Gastrocnemius medialis (tissue), 4 donors: ENCODE measurements at regions not wholly inside any gene's neighbourhood (a gene's known extent, or its start where the extent isn't known, plus 50 kb on each side); places are given as distances from the start of the nearest gene placed in this dataset.

ENCODE experiments used
- ATAC-seq, 2 donors: fragments of 150-250 bp; one replicate each; pipeline ENCODE4 v1.9.1; 2016
- DNase-seq, 2 donors: peaks; one replicate each; pipeline ENCODE4 v3.0.0-alpha.2; 2019
- H3K27ac ChIP-seq, 4 donors: fragments of 200-600 bp; sonication (generic); 1 replicate in 1 of 4; 2 replicates in 3 of 4; pipeline ENCODE4 v1.5.1; 2016 to 2018; ENCODE audit warnings: mild to moderate bottlenecking in 2 of 4, moderate library complexity in 1 of 4
- H3K27me3 ChIP-seq, 3 donors: fragments of 200-600 bp; sonication (generic) in 2 of 3; 1 replicate in 1 of 3; 2 replicates in 2 of 3; pipeline versions ENCODE4 v1.5.1 to v1.6.0; 2016 to 2019; ENCODE audit warnings: mild to moderate bottlenecking in 1 of 3, moderate library complexity in 1 of 3
- H3K36me3 ChIP-seq, 2 donors: fragments of 200-600 bp; sonication (generic) in 1 of 2; one replicate each; pipeline ENCODE4 v1.5.1; 2017 to 2018
- H3K4me1 ChIP-seq, 2 donors: fragments of 200-600 bp; sonication (generic) in 1 of 2; one replicate each; pipeline ENCODE4 v1.5.1; 2016 to 2017; ENCODE audit warnings: mild to moderate bottlenecking in 2 of 2
- H3K4me3 ChIP-seq, 4 donors: fragments of 200-600 bp; sonication (generic) in 3 of 4; 1 replicate in 1 of 4; 2 replicates in 3 of 4; pipeline ENCODE4 v1.5.1; 2016 to 2019; ENCODE audit warnings: mild to moderate bottlenecking in 2 of 4
- H3K9me3 ChIP-seq, 3 donors: fragments of 200-600 bp; sonication (generic) in 2 of 3; 1 replicate in 1 of 3; 2 replicates in 2 of 3; pipeline ENCODE4 v1.5.1; 2016 to 2019
- POLR2A ChIP-seq, 2 donors: fragments of 450-650 bp; IDR thresholded peaks; one replicate each; pipeline ENCODE4 v1.6.1; 2017; ENCODE audit warnings: antibody characterized with exemption in 2 of 2, mild to moderate bottlenecking in 2 of 2, moderate library complexity in 2 of 2
- in situ Hi-C, 4 donors: fragments of 200-750 bp; cut with MboI; loops; one replicate each; pipeline versions ENCODE4 v1.15.0 to v1.8.0; 2017; ENCODE audit warnings: low sequenced_read_pairs in 4 of 4
- intact Hi-C: fragments of 100-400 bp; cut with DNase I; formaldehyde crosslinking; loops from one replicate; pipeline ENCODE4 v1.15.1; 2023; ENCODE audit warnings: low total_unique reads
- TF ChIP-seq, protein P1 (sequence below), 5 experiments: fragments of 450-650 bp in 3 of 5; fragments of 200-600 bp in 2 of 5; sonication (generic) in 2 of 5; IDR thresholded peaks in 4 of 5; conservative IDR thresholded peaks in 1 of 5; 1 replicate in 4 of 5; 2 replicates in 1 of 5; pipeline ENCODE4 v1.5.1; 2016 to 2019; ENCODE audit warnings: antibody characterized with exemption in 5 of 5, mild to moderate bottlenecking in 3 of 5, moderate library complexity in 3 of 5

DNA sequence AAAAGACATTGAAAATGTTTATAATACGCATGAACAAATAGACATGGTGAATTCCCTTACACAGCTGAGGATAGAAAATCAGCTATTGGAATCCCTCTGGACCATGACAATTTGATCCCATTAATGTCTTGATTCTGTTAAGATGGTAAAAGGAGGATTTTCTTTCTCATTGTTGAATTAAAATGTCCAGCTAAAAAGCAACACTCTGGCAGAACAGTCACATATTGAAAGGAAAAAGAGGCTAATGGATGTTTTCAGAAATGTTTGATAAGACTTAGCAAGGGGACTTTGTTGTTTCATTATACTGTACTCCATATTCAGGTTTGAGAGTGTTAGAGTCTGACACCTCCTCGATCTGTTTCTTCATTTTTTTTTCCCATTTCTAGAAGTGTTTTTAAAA lies 296.0 kb downstream of the OLFM4 start:
- no peaks in the 10 kb centered on the region for H3K36me3 ChIP-seq
- no peaks in the 10 kb centered on the region for H3K9me3 ChIP-seq
- ATAC-seq, result no peak
- in situ Hi-C loops (no loop called here), intact Hi-C loops (no loop called here)
- H3K4me1 ChIP-seq, result no peaks in the 10 kb centered on the region
- DNase-seq, result no peak
- TF ChIP-seq, protein P1, sequence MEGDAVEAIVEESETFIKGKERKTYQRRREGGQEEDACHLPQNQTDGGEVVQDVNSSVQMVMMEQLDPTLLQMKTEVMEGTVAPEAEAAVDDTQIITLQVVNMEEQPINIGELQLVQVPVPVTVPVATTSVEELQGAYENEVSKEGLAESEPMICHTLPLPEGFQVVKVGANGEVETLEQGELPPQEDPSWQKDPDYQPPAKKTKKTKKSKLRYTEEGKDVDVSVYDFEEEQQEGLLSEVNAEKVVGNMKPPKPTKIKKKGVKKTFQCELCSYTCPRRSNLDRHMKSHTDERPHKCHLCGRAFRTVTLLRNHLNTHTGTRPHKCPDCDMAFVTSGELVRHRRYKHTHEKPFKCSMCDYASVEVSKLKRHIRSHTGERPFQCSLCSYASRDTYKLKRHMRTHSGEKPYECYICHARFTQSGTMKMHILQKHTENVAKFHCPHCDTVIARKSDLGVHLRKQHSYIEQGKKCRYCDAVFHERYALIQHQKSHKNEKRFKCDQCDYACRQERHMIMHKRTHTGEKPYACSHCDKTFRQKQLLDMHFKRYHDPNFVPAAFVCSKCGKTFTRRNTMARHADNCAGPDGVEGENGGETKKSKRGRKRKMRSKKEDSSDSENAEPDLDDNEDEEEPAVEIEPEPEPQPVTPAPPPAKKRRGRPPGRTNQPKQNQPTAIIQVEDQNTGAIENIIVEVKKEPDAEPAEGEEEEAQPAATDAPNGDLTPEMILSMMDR (IDR thresholded peaks at IDR 0.05 in 4 of 5, conservative IDR thresholded peaks at IDR 0.05 in 1 of 5), result no peak
- no peak for TF ChIP-seq POLR2A (IDR thresholded peaks at IDR 0.05)
- H3K4me3 ChIP-seq, result no peak overlapping the region
- no peaks in the 10 kb centered on the region for H3K27me3 ChIP-seq
- no peak overlapping the region for H3K27ac ChIP-seq

DNA sequence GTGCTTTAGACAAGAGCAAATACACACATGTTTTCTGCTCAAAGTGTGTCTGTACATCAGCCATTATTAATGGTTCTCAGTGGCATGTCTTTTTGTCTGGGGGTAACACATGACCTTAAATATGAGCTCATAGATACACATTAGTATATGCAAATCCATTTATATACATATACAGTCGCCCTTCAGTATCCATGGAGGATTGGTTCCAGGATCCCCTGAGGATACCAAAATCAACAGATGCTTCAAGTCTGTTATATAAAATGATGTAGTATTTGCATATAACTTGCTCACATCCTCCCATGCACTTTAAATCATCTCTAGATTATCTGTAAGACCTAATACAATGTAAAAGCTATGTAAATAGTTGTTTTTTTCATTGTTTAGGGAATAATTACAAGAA lies 298.1 kb downstream of the OLFM4 start:
- intact Hi-C loops (no loop called here), in situ Hi-C loops (no loop called here)
- TF ChIP-seq, protein P1 (IDR thresholded peaks at IDR 0.05 in 4 of 5, conservative IDR thresholded peaks at IDR 0.05 in 1 of 5), result no peak
- TF ChIP-seq POLR2A (IDR thresholded peaks at IDR 0.05), result no peak
- Histone ChIP-seq H3K27ac (no peak overlapping the region), H3K27me3 (no peaks in the 10 kb centered on the region), H3K4me1 (no peaks in the 10 kb centered on the region), H3K9me3 (no peaks in the 10 kb centered on the region), H3K4me3 (no peak overlapping the region), H3K36me3 (no peaks in the 10 kb centered on the region)
- DNase-seq (no peak), ATAC-seq (no peak)

DNA sequence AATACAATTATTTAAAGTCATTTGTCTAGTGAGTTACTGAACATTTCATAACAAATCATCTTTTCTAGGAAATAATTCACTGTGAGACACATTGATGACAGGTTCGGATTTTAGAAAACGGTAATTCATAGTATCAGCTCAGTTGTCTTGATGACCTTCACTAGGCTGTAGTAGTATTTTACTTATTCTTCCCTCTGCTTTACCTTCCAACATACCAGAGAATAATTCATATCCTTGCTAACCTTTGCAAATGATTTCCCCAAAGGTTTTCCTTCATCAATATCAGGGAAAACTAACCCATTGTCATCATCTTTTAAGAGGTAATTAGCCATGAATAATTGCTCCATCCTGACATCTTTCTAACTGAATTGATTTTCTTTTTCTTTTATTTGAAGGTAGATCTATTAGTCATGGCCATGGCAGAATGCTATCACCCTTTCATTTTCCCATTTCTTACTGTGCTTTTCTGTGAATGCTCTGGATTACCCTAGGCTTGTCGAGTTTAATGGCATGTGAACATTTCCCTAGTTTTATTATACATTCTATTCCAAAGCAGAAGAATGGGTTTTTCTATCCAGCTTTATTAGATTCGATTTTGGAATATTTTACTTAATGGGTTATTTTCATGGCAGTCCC lies 299.2 kb downstream of the OLFM4 start:
- in situ Hi-C loops, result no loop called here
- no peaks in the 10 kb centered on the region for H3K9me3 ChIP-seq
- H3K36me3 ChIP-seq, result no peaks in the 10 kb centered on the region
- no peak overlapping the region for H3K27ac ChIP-seq
- no peaks in the 10 kb centered on the region for H3K27me3 ChIP-seq
- TF ChIP-seq, protein P1 (IDR thresholded peaks at IDR 0.05 in 4 of 5, conservative IDR thresholded peaks at IDR 0.05 in 1 of 5), result no peak
- no peak for TF ChIP-seq POLR2A (IDR thresholded peaks at IDR 0.05)
- DNase-seq, result no peak
- intact Hi-C loops, result no loop called here
- no peak for ATAC-seq
- H3K4me1 ChIP-seq, result no peaks in the 10 kb centered on the region
- H3K4me3 ChIP-seq, result no peak overlapping the region

DNA sequence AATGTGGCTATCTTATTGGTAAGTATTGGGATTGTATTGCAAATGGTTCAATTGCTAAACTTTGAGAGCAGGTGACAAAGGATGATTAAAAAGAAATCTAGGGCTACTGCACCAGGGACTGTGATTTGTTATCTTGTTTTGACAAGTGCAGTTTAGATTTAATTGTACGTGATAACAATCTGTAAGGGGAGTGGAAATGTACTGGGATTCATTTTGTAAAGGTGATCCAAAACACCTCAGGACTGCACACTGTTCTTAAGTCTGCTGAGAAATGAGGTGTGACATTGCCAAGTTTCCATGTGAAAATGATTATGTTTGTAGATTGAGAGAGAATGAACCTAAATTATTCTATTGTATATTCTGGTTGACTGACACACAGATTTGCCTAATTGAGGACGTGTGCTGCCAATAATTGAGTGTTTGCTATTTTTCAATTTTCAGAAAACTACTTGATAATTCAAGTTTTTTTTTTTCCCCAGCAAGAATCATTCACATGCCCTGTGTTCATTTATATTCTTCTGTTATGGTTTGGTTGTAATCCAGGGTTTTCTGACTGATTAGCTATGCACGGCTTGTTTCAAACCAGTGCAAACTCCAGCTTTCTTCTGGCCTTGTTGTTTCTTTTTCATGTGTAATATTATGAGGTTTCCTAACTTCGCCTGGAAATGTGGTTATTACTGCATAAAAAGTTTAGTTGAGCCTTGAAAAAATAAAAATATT lies 308.0 kb downstream of the OLFM4 start:
- Histone ChIP-seq H3K4me3 (no peak overlapping the region), H3K9me3 (no peaks in the 10 kb centered on the region), H3K27ac (no peak overlapping the region), H3K27me3 (no peaks in the 10 kb centered on the region), H3K4me1 (no peaks in the 10 kb centered on the region), H3K36me3 (no peaks in the 10 kb centered on the region)
- intact Hi-C loops, result no loop called here
- ATAC-seq, result no peak
- DNase-seq, result no peak
- in situ Hi-C loops, result no loop called here
- TF ChIP-seq POLR2A (IDR thresholded peaks at IDR 0.05), result no peak
- TF ChIP-seq, protein P1 (IDR thresholded peaks at IDR 0.05 in 4 of 5, conservative IDR thresholded peaks at IDR 0.05 in 1 of 5), result no peak
